BJ (cell line): ENCODE measurements at regions not wholly inside any gene's neighbourhood (a gene's known extent, or its start where the extent isn't known, plus 50 kb on each side); places are given as distances from the start of the nearest gene placed in this dataset.
A peak's percentile ranks its signal among the peaks of the same experiment; 100 is the strongest.

Experiments used
- CTCF ChIA-PET: fragments of 350-600 bp; formaldehyde crosslinking; extraction: SDS; loops from one replicate; lab custom pipeline; 2021; ENCODE audit warnings: antibody characterized with exemption, inconsistent platforms; lab: Yijun Ruan, JAX
- POLR2A ChIA-PET: fragments of 300-600 bp; sonication (Branson Sonifier 250); formaldehyde crosslinking; extraction: SDS; loops from one replicate; lab custom pipeline; 2021; ENCODE audit warnings: antibody characterized with exemption; lab: Charles Lee
- DNase-seq: peaks from one replicate; pipeline ENCODE4 v3.0.0-alpha.2; 2011; ENCODE audit warnings: low read depth
- H3K27me3 ChIP-seq: 2 replicates; pipeline ENCODE4 v1.6.0; 2011; ENCODE audit warnings: low read length; ENCODE audit not compliant: control insufficient read depth, insufficient read depth
- H3K36me3 ChIP-seq: 2 replicates; pipeline ENCODE4 v1.5.1; 2011; ENCODE audit warnings: low read length; ENCODE audit not compliant: control insufficient read depth, insufficient read depth
- H3K4me3 ChIP-seq: 2 replicates; pipeline ENCODE4 v1.5.1; 2011; ENCODE audit warnings: low read depth, mild to moderate bottlenecking, control low read depth, low read length
- TF ChIP-seq, protein P1 (sequence below): IDR thresholded peaks from 2 replicates; pipeline ENCODE4 v1.5.1; 2011; ENCODE audit warnings: low read depth, mild to moderate bottlenecking, control low read depth, inconsistent platforms, low read length, moderate library complexity; ENCODE audit not compliant: insufficient read depth

DNA sequence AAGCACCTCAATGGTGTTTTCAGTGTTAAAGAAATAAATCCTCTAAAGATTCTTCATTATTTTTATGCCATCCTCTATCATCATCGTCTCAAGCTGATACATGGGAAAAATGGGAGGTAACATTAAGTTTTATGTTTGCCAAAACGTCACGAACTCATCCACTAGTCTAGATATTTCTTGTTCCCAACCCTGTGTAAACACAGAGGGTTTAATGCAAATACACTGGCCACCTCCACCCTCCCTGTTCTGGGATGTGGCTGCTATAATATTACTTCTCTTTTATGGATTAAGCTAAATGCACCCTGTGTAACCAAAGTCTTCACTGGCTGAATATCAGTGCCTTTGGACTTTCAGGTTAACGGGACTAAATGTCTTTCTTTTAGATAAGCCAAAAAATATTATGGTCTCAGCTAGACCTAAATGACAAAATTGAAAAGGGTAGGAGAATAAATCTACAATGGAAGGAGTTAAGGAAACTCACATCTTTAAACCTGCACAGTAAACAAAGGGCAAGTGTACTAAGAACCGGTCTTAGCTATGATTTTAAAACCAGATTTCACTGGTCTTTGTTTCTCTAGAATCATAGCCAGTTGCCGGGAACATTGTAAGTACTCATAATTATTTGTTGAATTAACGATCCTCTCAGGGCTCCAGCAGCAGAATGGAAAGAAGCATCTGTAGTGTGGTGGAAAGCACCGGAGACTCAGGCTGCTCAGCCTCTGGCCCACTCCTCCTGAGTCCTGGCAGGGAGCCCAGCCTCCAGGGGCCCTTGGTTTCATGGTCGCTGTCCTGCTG is 103.5 kb upstream of the NOCT start:
- ChIA-PET POLR2A (no interaction called here), CTCF (interaction anchor here (1.5 to 1.7 kb wide), 2 partner anchors 9 to 41 kb away, joined by 4 to 6 read pairs; no protein-coding TSS in a partner anchor)
- peaks cover 7% of the 10 kb centered on the region for H3K27me3 ChIP-seq
- DNase-seq, result no peak
- TF ChIP-seq, protein P1, sequence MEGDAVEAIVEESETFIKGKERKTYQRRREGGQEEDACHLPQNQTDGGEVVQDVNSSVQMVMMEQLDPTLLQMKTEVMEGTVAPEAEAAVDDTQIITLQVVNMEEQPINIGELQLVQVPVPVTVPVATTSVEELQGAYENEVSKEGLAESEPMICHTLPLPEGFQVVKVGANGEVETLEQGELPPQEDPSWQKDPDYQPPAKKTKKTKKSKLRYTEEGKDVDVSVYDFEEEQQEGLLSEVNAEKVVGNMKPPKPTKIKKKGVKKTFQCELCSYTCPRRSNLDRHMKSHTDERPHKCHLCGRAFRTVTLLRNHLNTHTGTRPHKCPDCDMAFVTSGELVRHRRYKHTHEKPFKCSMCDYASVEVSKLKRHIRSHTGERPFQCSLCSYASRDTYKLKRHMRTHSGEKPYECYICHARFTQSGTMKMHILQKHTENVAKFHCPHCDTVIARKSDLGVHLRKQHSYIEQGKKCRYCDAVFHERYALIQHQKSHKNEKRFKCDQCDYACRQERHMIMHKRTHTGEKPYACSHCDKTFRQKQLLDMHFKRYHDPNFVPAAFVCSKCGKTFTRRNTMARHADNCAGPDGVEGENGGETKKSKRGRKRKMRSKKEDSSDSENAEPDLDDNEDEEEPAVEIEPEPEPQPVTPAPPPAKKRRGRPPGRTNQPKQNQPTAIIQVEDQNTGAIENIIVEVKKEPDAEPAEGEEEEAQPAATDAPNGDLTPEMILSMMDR, result no peak
- H3K4me3 ChIP-seq, result no peak overlapping the region
- H3K36me3 ChIP-seq, result no peaks in the 10 kb centered on the region

DNA sequence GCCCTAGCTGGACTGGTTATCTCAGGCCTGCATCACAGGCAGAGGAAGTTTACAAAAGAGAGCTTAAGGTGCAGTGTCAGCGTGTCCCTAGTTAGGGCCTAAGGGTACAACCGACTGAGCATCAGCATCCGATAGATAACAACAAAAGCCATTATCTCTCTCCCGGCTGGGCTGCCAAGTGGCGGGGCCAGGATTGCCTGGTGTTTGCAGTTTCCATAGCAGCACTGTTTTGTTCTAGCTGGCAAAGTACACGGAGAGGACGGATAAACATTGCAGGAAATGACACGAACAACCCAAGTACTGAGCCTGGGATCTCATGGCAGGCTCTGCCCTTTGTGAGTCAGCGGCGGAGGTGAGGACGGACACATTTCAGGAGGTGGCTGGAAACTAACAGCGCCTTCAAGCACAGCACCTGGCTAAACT is 104.7 kb upstream of the NOCT start:
- TF ChIP-seq, protein P1, result no peak
- ChIA-PET CTCF (interaction anchor here (0.9 to 1.0 kb wide), 2 partner anchors 27 to 522 kb away, joined by 3 read pairs; no protein-coding TSS in a partner anchor), POLR2A (no interaction called here)
- DNase-seq, result peak; percentile 28
- Histone ChIP-seq H3K36me3 (no peaks in the 10 kb centered on the region), H3K4me3 (no peak overlapping the region), H3K27me3 (peaks cover 8% of the 10 kb centered on the region)

DNA sequence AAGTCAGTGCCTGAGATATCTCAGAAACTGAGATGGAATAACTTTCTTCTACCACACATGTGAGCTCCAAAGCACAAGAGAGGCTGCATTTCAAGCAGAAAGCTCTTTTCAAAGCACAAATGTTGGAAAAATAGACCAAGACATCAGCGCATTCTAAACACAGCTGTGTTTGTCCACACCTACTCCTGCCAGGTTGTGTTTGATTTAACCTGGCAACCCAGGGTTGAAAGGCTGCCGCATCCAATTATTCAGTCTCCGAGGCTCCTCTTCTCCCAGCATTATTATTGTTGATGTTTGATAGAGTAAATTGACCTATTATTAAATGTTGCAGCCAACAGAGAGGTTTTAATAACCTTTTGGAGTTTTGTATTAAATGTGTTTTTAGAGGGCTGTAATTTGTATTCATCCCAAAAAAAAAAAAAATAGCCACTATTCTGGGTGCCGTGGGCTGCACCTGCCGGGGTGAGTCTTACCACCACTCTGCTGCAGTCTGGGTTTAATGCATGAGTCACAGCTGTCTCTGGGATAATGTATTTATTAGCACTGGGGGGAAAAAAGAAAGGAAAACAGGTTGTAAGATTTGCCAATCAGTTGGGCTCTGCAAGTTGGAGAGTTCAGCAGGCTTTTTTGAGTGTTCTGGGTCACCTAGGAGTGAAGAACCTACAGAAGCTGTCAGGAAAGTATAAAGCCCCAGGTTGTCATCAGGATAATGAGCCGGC is 105.2 kb upstream of the NOCT start:
- Histone ChIP-seq H3K36me3 (no peaks in the 10 kb centered on the region), H3K27me3 (peaks cover 10% of the 10 kb centered on the region), H3K4me3 (no peak overlapping the region)
- TF ChIP-seq, protein P1, result no peak
- ChIA-PET CTCF (interaction anchor here (0.9 to 1.2 kb wide), 4 partner anchors 9 to 522 kb away, joined by 3 read pairs; no protein-coding TSS in a partner anchor), POLR2A (no interaction called here)
- DNase-seq, result no peak

DNA sequence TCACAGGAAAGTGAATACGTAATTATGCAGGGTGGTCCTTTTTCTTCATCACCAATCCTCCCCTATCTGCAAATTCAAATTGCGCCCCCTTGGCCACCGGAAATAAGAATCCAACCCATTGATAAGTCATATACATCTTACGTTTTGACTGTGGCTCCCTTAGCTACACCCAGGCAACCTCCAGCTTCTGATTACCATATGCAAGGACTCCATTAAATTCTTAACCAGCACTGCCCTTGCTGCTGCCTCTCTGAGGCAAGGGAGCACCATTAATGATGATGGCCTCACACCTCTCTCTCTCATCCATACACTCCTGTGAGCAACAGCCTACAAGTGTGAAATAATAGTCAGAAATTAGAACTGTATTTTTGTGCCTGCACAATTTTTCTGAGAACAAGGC is 106.0 kb upstream of the NOCT start:
- Histone ChIP-seq H3K4me3 (no peak overlapping the region), H3K27me3 (peaks cover 10% of the 10 kb centered on the region), H3K36me3 (no peaks in the 10 kb centered on the region)
- no peak for DNase-seq
- ChIA-PET POLR2A (no interaction called here), CTCF (interaction anchor here (1.0 to 1.2 kb wide), 2 partner anchors 10 kb away, joined by 3 read pairs; no protein-coding TSS in a partner anchor)
- TF ChIP-seq, protein P1, result no peak

DNA sequence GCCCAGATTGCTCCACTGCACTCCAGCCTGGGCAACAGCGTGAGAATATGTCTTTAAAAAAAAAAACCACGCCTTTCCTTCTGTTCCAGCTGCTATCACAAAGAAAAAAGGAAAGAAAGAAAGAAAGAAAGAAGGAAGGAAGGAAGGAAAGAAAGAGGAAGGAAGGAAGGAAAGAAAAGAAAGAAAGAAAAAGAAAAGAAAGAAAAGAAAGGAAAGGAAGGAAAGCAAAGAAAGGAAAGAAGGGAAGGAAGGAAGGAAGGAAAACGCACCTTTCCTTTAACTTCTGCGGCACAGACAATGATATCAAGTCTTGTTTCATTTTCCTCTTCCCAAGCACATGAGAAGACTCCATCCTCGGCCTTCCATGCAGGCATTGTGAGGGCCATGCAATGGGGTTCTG is 107.4 kb upstream of the NOCT start:
- no peak overlapping the region for H3K4me3 ChIP-seq
- ChIA-PET CTCF (no interaction called here), POLR2A (no interaction called here)
- TF ChIP-seq, protein P1, result no peak
- no peak for DNase-seq
- H3K36me3 ChIP-seq, result no peaks in the 10 kb centered on the region
- peaks cover 10% of the 10 kb centered on the region for H3K27me3 ChIP-seq
